ENCODE measurements at regions not wholly inside any gene's neighbourhood (a gene's known extent, or its start where the extent isn't known, plus 50 kb on each side); places are given as distances from the start of the nearest gene placed in this dataset.
"Not testable (repeated sequence)": the region's sequence is repeated elsewhere in the genome, so short reads cannot be mapped to it uniquely, and the experiment has no call there.

DNA sequence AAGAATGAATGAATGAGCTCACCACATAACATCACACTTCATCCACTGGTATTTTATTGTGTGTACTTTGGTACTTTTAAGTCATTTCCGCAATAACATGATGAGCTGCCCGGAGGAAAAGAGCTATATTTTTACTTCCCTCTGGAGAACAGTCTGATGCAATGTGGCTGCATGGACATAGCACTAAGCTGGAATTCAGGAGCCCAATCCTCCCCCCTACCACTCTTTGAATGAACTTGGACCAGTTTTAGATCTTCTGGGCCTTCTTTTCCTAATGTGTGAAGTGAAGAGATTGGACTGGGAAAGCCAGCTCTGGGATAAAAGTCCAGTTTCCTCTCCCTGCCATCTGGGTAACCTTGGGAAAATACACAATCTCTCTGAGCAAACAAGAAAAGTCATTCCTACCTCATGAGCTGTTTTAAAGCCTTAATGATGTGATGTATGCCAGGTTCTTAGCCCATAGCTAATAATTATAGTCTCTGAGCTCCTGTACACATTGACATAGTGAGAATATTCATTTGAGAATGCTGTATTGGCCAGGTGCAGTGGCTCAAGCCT, 79.3 kb downstream of the ABCC12 start:
- no peaks in the 10 kb centered on the region for H3K9me3 Mint-ChIP-seq
- H3K4me1 Mint-ChIP-seq (ENCODE audit: low read depth), result no peaks in the 10 kb centered on the region

DNA sequence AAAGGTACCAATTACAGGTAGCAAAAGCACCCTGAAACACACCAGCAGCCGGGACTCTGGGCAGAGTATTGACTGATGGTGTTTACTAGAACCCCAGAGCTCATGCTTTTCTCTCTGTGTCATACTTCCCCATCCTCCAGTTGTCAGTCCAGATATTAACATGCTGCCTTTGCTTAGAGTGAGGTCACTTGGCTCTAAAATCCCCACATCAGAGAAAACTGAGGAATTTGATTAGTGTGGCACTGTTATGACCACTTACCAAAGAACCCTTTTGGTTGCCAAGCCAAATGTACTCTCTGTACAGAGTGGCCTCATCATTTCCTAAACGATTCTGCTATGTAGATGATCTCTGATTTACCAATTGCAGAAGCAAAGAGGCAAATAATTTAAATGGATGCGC, 80.4 kb downstream of the ABCC12 start:
- Mint-ChIP-seq H3K36me3 (ENCODE audit: low read depth) (no peaks in the 10 kb centered on the region), H3K27ac (no peak overlapping the region), H3K9me3 (no peaks in the 10 kb centered on the region), H3K4me1 (ENCODE audit: low read depth) (no peaks in the 10 kb centered on the region), H3K27me3 (peaks cover 18% of the 10 kb centered on the region), H3K4me3 (no peak overlapping the region)

More for the DNA sequence above, 79.3 kb downstream of the ABCC12 start:
- Mint-ChIP-seq H3K27me3 (peaks cover 14% of the 10 kb centered on the region), H3K4me3 (no peak overlapping the region), H3K36me3 (ENCODE audit: low read depth) (no peaks in the 10 kb centered on the region), H3K27ac (no peak overlapping the region)

DNA sequence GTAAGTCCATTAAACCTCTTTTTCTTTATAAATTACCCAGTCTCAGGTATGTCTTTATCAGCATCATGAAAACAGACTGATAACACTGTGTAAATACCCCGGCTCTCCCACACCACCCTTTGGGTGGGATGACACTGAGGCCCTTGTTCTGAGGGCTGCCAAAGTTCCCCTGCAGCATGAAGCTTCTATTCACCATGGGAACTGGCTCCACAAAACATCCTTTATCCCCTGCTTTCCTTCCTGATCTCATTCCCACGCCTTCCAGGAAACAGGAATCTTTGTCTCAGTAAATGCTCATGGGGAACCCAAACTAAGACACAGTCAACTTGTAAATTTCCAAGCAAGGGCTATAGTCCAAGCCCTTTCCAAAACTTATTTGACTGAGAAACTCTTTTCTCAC, 88.4 kb downstream of the ABCC12 start:
- Mint-ChIP-seq H3K9me3 (no peaks in the 10 kb centered on the region), H3K27me3 (peaks cover 10% of the 10 kb centered on the region), H3K4me1 (ENCODE audit: low read depth) (no peaks in the 10 kb centered on the region)

DNA sequence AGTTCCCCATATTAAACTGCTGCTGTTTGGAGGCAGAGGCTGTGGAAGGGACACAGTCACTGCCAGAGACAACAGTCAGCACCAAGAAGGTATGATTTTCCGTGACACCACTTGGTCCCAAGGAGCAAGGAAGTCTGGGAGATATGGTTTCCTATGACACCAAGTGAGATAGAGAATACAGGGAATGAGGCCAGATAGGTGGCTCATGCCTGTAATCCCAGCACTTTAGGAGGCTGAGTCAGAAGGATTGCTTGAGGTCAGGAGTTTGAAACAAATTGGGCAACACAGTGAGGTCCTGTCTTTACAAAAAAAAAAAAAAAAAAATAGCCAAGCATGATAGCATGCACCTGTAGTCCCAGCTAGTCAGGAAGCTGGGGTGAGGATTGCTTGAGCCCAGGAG, 90.8 kb downstream of the ABCC12 start:
- Mint-ChIP-seq H3K4me1 (ENCODE audit: low read depth) (no peaks in the 10 kb centered on the region), H3K36me3 (ENCODE audit: low read depth) (no peaks in the 10 kb centered on the region), H3K9me3 (no peaks in the 10 kb centered on the region), H3K27me3 (peaks cover 8% of the 10 kb centered on the region), H3K4me3 (no peak overlapping the region), H3K27ac (no peak overlapping the region)

More for the DNA sequence above, 88.4 kb downstream of the ABCC12 start:
- no peak overlapping the region for H3K27ac Mint-ChIP-seq
- H3K4me3 Mint-ChIP-seq, result no peak overlapping the region
- no peaks in the 10 kb centered on the region for H3K36me3 Mint-ChIP-seq (ENCODE audit: low read depth)

DNA sequence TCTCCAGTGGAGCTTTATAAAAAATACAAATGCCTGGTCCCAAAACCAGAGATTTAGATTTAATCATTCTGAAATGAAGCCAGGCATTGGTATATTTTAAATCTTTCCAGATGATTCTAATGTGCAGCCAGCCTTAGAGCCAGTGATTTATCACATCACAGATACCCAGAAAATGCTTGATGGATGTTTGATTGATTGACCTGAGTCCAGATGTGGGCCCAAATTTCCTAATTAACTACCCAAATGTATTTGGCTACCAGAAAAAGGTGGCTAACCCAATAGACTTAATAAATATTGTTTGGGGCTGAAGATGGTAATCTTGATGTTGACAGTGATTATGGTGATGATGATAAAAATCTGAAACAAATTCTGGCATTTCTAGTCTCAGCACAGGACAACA, 93.1 kb downstream of the ABCC12 start:
- Mint-ChIP-seq H3K4me3 (no peak overlapping the region), H3K4me1 (ENCODE audit: low read depth) (no peaks in the 10 kb centered on the region), H3K9me3 (no peaks in the 10 kb centered on the region), H3K27me3 (peaks cover 8% of the 10 kb centered on the region), H3K27ac (no peak overlapping the region), H3K36me3 (ENCODE audit: low read depth) (no peaks in the 10 kb centered on the region)

DNA sequence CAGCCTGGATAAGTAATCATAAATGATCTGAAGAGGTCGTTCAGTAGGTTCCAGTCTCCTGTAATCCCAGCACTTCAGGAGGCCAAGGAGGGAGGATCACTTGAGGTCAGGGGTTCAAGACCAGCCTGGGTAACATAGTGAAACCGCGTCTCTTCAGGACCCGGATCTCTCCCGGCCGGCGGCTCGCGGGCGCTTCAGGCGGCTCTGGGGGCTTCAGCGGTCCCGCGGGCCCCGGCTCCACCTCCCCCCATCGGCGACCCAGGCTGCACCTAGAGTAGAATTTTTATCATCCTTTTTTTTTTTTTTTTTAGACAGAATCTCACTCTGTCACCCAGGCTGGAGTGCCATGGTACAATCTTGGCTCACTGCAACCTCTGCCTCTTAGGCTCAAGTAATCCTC, 95.9 kb downstream of the ABCC12 start:
- no peaks in the 10 kb centered on the region for H3K36me3 Mint-ChIP-seq (ENCODE audit: low read depth)
- no peaks in the 10 kb centered on the region for H3K4me1 Mint-ChIP-seq (ENCODE audit: low read depth)
- H3K27me3 Mint-ChIP-seq, result peaks cover 16% of the 10 kb centered on the region
- H3K27ac Mint-ChIP-seq, result no peak overlapping the region
- no peak overlapping the region for H3K4me3 Mint-ChIP-seq
- H3K9me3 Mint-ChIP-seq, result no peaks in the 10 kb centered on the region

DNA sequence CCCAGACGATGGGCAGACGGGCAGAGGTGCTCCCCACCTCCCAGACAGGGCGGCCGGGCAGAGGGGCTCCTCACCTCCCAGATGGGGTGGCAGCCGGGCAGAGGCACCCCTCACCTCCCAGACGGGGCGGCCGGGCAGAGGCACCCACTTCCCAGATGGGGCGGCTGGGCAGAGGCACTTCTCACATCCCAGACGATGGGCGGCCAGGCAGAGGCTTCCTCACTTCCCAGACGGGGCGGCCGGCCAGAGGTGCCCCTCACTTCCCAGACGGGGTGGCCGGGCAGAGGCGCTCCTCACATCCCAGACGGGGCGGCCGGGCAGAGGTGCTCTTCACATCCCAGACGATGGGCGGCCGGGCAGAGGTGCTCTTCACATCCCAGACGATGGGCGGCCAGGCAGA, 96.6 kb downstream of the ABCC12 start:
- H3K27me3 Mint-ChIP-seq, result peaks cover 23% of the 10 kb centered on the region
- H3K27ac Mint-ChIP-seq; H3K4me1 Mint-ChIP-seq (ENCODE audit: low read depth); H3K9me3 Mint-ChIP-seq; H3K4me3 Mint-ChIP-seq; H3K36me3 Mint-ChIP-seq (ENCODE audit: low read depth): not testable (repeated sequence)

DNA sequence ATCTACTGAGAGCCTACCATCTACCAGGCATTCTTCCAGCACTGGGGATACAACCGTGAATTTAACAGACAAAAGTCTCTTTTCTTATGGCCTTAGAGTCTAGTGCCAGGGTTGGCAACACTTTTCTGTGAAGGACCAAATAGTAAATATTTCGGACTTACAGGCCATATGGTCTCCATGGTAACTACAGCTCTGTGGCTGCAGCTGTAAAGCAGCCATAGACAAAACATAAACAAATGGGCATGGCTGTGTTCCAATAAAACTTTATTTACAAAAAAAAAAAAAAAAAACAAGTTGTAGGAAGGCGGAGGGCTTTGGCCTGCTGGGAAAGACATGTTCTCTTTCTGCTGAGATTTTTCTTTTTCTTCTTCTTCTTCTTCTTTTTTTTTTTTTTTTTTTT, 98.7 kb downstream of the ABCC12 start:
- Mint-ChIP-seq H3K9me3 (no peaks in the 10 kb centered on the region), H3K36me3 (ENCODE audit: low read depth) (no peaks in the 10 kb centered on the region), H3K4me3 (no peak overlapping the region), H3K4me1 (ENCODE audit: low read depth) (no peaks in the 10 kb centered on the region), H3K27ac (no peak overlapping the region), H3K27me3 (peaks cover 23% of the 10 kb centered on the region)

DNA sequence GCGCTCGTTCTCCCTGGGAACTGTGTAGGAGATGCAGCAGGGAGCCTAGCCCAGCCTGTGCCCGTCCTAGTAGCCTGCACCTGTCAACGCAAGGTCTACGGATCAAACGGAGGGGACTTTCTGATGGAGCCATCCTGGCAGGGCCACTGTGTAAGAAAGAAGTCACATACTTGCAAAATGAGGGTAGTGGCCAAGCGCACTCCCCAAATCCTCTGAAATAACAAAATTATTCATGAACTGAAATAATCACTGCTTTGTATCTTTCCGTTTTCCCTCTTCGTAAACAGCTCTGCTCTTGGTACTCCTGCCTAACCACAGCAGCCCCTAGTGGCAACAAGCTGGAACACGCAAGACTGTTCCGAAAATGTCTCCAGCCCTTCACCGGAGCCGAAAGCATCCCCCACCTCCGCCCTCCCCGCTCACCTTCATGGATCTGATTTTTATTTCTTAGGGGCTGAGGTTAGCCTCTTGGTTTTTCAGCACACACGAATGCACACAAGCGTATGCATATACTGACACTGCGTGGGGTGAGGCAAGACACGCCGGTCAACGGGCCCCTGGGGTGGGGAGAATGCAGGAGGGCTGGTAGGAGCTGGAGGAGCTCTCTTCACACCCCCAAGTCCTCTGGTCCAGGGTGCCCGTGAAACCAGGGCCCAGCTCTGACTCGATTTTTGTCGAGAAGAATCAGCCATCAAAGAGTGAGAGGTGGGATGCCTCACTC, 100.8 kb downstream of the ABCC12 start:
- Mint-ChIP-seq H3K4me1 (ENCODE audit: low read depth) (no peaks in the 10 kb centered on the region), H3K27ac (no peak overlapping the region), H3K36me3 (ENCODE audit: low read depth) (no peaks in the 10 kb centered on the region), H3K9me3 (no peaks in the 10 kb centered on the region), H3K27me3 (peaks cover 24% of the 10 kb centered on the region), H3K4me3 (no peak overlapping the region)

DNA sequence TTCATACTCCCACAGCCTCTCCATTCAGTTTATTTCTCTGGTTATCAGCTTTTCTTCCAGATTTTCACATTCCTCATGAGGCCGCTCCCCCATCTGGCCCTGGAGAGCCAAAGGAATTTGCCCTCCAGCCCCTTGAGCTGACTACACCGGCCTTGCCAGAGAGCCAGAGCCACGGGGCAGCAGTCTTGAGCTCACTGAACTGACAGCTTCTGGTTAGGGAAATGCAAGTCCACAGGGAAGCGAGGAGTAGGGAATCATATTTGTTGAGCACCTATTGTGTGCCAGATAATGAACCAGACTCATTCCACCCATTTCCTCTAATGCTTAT, 102.4 kb downstream of the ABCC12 start:
- no peaks in the 10 kb centered on the region for H3K9me3 Mint-ChIP-seq
- peaks cover 24% of the 10 kb centered on the region for H3K27me3 Mint-ChIP-seq
- H3K4me3 Mint-ChIP-seq, result no peak overlapping the region
- no peaks in the 10 kb centered on the region for H3K4me1 Mint-ChIP-seq (ENCODE audit: low read depth)
- no peak overlapping the region for H3K27ac Mint-ChIP-seq
- no peaks in the 10 kb centered on the region for H3K36me3 Mint-ChIP-seq (ENCODE audit: low read depth)

DNA sequence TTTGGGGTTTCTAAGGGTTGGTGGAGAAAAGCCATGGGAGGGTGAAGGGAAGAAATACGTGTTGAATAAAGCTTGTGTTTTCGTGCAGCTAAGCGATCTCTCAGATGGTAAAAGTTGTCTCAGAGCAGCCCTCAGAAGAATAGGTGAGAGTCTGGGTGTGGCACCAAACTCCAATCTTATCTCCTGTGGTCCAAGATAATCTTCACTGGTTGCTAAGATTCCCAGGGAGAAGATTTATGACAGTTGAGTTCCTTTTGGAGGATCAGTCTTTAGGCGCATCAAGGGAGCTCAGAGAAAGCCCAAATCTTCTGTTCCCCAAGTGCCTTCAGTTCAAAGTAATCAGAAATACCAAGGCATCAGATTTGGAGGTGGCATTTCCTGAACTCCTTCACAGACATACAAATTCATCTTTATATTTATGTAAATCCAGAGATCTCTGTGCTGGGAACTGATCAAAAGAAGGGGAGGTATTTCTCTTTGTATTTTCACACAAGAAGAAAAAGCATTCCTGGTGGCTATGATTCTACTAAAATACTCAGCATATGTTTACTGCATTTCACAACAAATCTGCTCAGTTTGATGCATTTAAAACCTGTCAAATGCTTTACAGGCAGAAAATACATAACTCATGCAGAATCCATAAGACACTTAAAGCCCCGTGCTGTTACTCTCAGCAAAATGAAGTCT, 102.9 kb downstream of the ABCC12 start:
- no peaks in the 10 kb centered on the region for H3K36me3 Mint-ChIP-seq (ENCODE audit: low read depth)
- no peak overlapping the region for H3K4me3 Mint-ChIP-seq
- H3K9me3 Mint-ChIP-seq, result no peaks in the 10 kb centered on the region
- H3K4me1 Mint-ChIP-seq (ENCODE audit: low read depth), result no peaks in the 10 kb centered on the region
- H3K27ac Mint-ChIP-seq, result no peak overlapping the region
- peaks cover 24% of the 10 kb centered on the region for H3K27me3 Mint-ChIP-seq

DNA sequence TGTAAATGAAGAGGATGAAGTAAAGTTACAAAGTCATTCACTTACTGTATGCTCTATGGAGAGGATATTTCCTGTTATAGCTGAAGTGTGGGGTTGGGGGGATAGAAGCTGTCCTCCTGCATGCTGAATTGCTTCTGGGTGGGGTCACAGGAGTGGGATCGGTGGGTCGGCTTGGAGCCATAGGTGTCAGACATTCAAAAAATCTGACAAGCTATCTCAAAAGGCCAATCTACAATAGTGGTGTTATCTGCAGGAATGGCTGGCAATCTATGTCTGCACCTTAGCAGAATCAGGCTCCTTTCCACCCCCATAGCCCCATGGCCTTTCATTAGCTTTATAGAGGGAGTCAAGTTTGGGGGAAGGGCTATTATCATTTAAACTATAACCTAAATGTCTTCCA, 104.9 kb downstream of the ABCC12 start:
- Mint-ChIP-seq H3K4me1 (ENCODE audit: low read depth) (no peaks in the 10 kb centered on the region), H3K27me3 (peaks cover 23% of the 10 kb centered on the region), H3K9me3 (no peaks in the 10 kb centered on the region), H3K27ac (no peak overlapping the region), H3K36me3 (ENCODE audit: low read depth) (no peaks in the 10 kb centered on the region), H3K4me3 (no peak overlapping the region)

DNA sequence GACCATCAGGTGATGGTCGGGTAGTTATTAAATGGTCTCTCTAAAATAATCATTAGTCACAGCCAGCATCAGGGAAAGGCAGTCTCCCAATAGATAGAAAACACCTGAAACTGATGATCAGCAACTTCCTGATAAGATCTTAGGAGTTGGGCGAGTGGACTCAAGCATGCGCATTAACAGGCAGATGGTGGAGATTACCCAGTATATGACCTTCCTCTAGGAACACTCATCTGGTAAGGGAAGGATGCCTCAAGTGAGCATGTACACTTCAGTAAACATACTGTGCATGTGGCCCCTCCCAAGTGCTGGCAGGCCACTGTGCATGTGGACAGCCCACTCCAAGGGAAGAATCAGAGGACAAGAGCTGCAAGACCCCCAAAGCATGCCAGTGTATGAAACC, 105.9 kb downstream of the ABCC12 start:
- H3K27me3 Mint-ChIP-seq, result peaks cover 26% of the 10 kb centered on the region
- no peaks in the 10 kb centered on the region for H3K4me1 Mint-ChIP-seq (ENCODE audit: low read depth)
- H3K36me3 Mint-ChIP-seq (ENCODE audit: low read depth), result no peaks in the 10 kb centered on the region
- H3K4me3 Mint-ChIP-seq, result no peak overlapping the region
- no peak overlapping the region for H3K27ac Mint-ChIP-seq
- H3K9me3 Mint-ChIP-seq, result no peaks in the 10 kb centered on the region

DNA sequence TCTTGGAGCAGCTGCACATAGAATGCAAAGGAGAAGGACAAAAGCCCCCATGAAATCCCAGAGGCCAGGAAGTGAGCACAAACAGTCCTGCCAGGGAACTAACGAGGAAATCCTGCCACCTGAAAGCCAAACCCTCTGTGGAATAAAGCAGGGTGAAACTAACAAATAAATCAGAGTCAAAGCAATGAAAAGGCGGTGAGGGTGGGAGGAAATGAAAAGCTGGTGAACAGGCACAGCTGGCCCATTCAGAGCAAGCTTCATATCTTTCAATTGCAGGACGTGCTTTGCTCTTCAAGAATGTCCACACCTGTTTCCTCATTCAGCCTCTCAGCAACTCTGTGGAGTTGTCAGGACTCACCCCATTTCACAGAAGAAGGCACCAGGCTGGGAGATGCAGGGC, 108.1 kb downstream of the ABCC12 start:
- H3K4me3 Mint-ChIP-seq, result no peak overlapping the region
- H3K27me3 Mint-ChIP-seq, result peaks cover 19% of the 10 kb centered on the region
- no peaks in the 10 kb centered on the region for H3K4me1 Mint-ChIP-seq (ENCODE audit: low read depth)
- no peak overlapping the region for H3K27ac Mint-ChIP-seq
- no peaks in the 10 kb centered on the region for H3K36me3 Mint-ChIP-seq (ENCODE audit: low read depth)
- no peaks in the 10 kb centered on the region for H3K9me3 Mint-ChIP-seq

DNA sequence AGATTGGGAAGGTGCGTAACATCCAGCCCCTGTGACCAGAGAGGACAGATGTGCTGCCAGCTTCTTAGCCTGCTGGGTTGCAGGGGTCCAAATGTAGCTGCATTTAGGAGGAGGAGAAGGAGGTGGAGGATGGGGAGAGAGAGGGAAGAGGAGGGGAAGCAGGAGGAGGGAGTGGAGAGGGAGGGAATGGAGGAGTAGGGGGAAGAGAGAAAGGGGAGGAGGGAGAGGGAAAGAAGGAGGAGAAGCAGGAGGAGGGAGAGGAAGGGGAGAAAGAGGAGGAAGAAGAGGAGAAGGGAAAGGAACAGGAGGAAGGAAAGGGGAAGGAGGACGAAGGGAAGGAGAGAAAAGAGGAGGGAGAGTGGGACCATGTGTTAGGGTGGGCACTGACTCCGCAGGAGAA, 108.6 kb downstream of the ABCC12 start:
- H3K4me1 Mint-ChIP-seq (ENCODE audit: low read depth), result no peaks in the 10 kb centered on the region
- H3K27ac Mint-ChIP-seq, result no peak overlapping the region
- H3K36me3 Mint-ChIP-seq (ENCODE audit: low read depth), result no peaks in the 10 kb centered on the region
- H3K9me3 Mint-ChIP-seq, result no peaks in the 10 kb centered on the region
- H3K4me3 Mint-ChIP-seq, result no peak overlapping the region
- H3K27me3 Mint-ChIP-seq, result peaks cover 16% of the 10 kb centered on the region

DNA sequence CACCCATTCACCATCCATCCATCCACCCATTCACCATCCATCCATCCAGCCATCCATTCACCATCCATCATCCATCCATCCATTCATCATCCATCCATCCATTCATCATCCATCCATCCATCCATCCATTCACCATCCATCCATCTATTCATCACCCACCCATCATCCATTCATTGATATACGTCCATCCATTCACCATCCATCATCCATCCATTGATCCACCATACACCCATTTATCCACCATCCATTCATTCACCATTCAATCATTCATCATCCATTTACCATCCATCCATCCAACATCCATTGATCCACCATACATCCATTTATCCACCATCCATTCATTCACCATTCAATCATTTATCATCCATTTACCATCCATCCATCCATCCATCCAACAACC, 111.7 kb downstream of the ABCC12 start:
- H3K27me3 Mint-ChIP-seq, result peaks cover 19% of the 10 kb centered on the region
- H3K9me3 Mint-ChIP-seq, result no peaks in the 10 kb centered on the region
- H3K4me3 Mint-ChIP-seq, result no peak overlapping the region
- no peak overlapping the region for H3K27ac Mint-ChIP-seq
- no peaks in the 10 kb centered on the region for H3K4me1 Mint-ChIP-seq (ENCODE audit: low read depth)
- H3K36me3 Mint-ChIP-seq (ENCODE audit: low read depth), result no peaks in the 10 kb centered on the region

Measured in stimulated activated naive CD8-positive, alpha-beta T cell treated with anti-CD3 and anti-CD28 coated beads, Interleukin-15, Interleukin-2, amounts not matched to agents 100 ng/mL and 50 ng/mL, for 24 hours (primary cell).